HUES48 (cell line): ENCODE measurements at regions not wholly inside any gene's neighbourhood (a gene's known extent, or its start where the extent isn't known, plus 50 kb on each side); places are given as distances from the start of the nearest gene placed in this dataset.
"Not testable (repeated sequence)": the region's sequence is repeated elsewhere in the genome, so short reads cannot be mapped to it uniquely, and the experiment has no call there.

ENCODE experiments used
- H3K27ac ChIP-seq: one replicate; pipeline ENCODE4 v1.7.0; 2013; ENCODE audit warnings: low read depth, low read length, inconsistent platforms
- H3K27me3 ChIP-seq: 2 replicates; pipeline ENCODE4 v1.6.1; 2013; ENCODE audit warnings: mild to moderate bottlenecking, low read length; ENCODE audit not compliant: control insufficient read depth, insufficient read depth
- H3K36me3 ChIP-seq: 2 replicates; pipeline ENCODE4 v1.6.1; 2013; ENCODE audit warnings: low read length; ENCODE audit not compliant: control insufficient read depth, insufficient read depth
- H3K4me1 ChIP-seq: 2 replicates; pipeline ENCODE4 v1.6.1; 2013; ENCODE audit warnings: mild to moderate bottlenecking, low read length; ENCODE audit not compliant: control insufficient read depth, insufficient read depth
- H3K4me3 ChIP-seq: 2 replicates; pipeline ENCODE4 v1.5.1; 2013; ENCODE audit warnings: mild to moderate bottlenecking, low read depth, low read length
- H3K9ac ChIP-seq: 2 replicates; pipeline ENCODE4 v1.6.1; 2013; ENCODE audit warnings: mild to moderate bottlenecking, low read depth, low read length, moderate library complexity
- H3K9me3 ChIP-seq: 2 replicates; pipeline ENCODE4 v1.6.1; 2013; ENCODE audit warnings: low read length; ENCODE audit not compliant: control insufficient read depth, insufficient read depth

GRCh38 chr2:194822657-194823056 lies 834.4 kb upstream of the SLC39A10 start:
- Histone ChIP-seq H3K27ac (no peak overlapping the region), H3K36me3 (no peaks in the 10 kb centered on the region), H3K9me3 (no peaks in the 10 kb centered on the region), H3K9ac (no peak overlapping the region), H3K4me3 (no peak overlapping the region), H3K4me1 (no peaks in the 10 kb centered on the region), H3K27me3 (no peaks in the 10 kb centered on the region)

- Histone ChIP-seq H3K27ac (no peak overlapping the region), H3K27me3 (no peaks in the 10 kb centered on the region), H3K4me3 (no peak overlapping the region), H3K9me3 (no peaks in the 10 kb centered on the region), H3K36me3 (no peaks in the 10 kb centered on the region), H3K9ac (no peak overlapping the region), H3K4me1 (no peaks in the 10 kb centered on the region)
Observed at GRCh38 chr2:194822097-194822496, 834.9 kb upstream of the SLC39A10 start.

- no peak overlapping the region for H3K27ac ChIP-seq
- H3K9me3 ChIP-seq: no peaks in the 10 kb centered on the region
- H3K4me1 ChIP-seq: no peaks in the 10 kb centered on the region
- no peak overlapping the region for H3K9ac ChIP-seq
- no peak overlapping the region for H3K4me3 ChIP-seq
- H3K27me3 ChIP-seq: no peaks in the 10 kb centered on the region
- H3K36me3 ChIP-seq: no peaks in the 10 kb centered on the region
Observed at GRCh38 chr2:194819367-194819766, 837.7 kb upstream of the SLC39A10 start.

GRCh38 chr2:194815475-194815874 lies 841.6 kb upstream of the SLC39A10 start:
- Histone ChIP-seq H3K27ac (no peak overlapping the region), H3K36me3 (no peaks in the 10 kb centered on the region), H3K27me3 (no peaks in the 10 kb centered on the region), H3K4me3 (no peak overlapping the region), H3K9ac (no peak overlapping the region), H3K9me3 (no peaks in the 10 kb centered on the region), H3K4me1 (no peaks in the 10 kb centered on the region)

- no peaks in the 10 kb centered on the region; the same call in 1 of the 2 replicates for H3K9me3 ChIP-seq
- no peak overlapping the region for H3K27ac ChIP-seq
- no peaks in the 10 kb centered on the region for H3K4me1 ChIP-seq
- H3K4me3 ChIP-seq: no peak overlapping the region
- no peaks in the 10 kb centered on the region for H3K36me3 ChIP-seq
- no peak overlapping the region for H3K9ac ChIP-seq
- no peaks in the 10 kb centered on the region for H3K27me3 ChIP-seq
Observed at GRCh38 chr2:194802589-194802988, 854.4 kb upstream of the SLC39A10 start.

GRCh38 chr2:194787071-194787470 lies 870.0 kb upstream of the SLC39A10 start:
- H3K4me3 ChIP-seq, H3K9ac ChIP-seq, H3K4me1 ChIP-seq, H3K27me3 ChIP-seq, H3K9me3 ChIP-seq, H3K36me3 ChIP-seq, H3K27ac ChIP-seq: not testable (repeated sequence)

GRCh38 chr2:194771394-194771793 lies 885.6 kb upstream of the SLC39A10 start:
- not testable (repeated sequence) for H3K36me3 ChIP-seq, H3K4me3 ChIP-seq, H3K4me1 ChIP-seq, H3K27ac ChIP-seq, H3K9ac ChIP-seq, H3K27me3 ChIP-seq, H3K9me3 ChIP-seq

- no peaks in the 10 kb centered on the region for H3K9me3 ChIP-seq
- H3K27ac ChIP-seq: no peak overlapping the region
- no peaks in the 10 kb centered on the region for H3K27me3 ChIP-seq
- H3K36me3 ChIP-seq: no peaks in the 10 kb centered on the region
- no peak overlapping the region for H3K4me3 ChIP-seq
- no peaks in the 10 kb centered on the region for H3K4me1 ChIP-seq
- no peak overlapping the region for H3K9ac ChIP-seq
Observed at GRCh38 chr2:194769030-194769429, 888.0 kb upstream of the SLC39A10 start.

GRCh38 chr2:194765723-194766122 lies 891.3 kb upstream of the SLC39A10 start:
- Histone ChIP-seq H3K36me3 (no peaks in the 10 kb centered on the region), H3K9ac (no peak overlapping the region), H3K27me3 (no peaks in the 10 kb centered on the region), H3K9me3 (no peaks in the 10 kb centered on the region), H3K4me1 (no peaks in the 10 kb centered on the region), H3K4me3 (no peak overlapping the region), H3K27ac (no peak overlapping the region)

GRCh38 chr2:194750926-194751325 lies 906.1 kb upstream of the SLC39A10 start:
- Histone ChIP-seq H3K4me3 (no peak overlapping the region), H3K4me1 (no peaks in the 10 kb centered on the region), H3K9me3 (no peaks in the 10 kb centered on the region), H3K27ac (no peak overlapping the region), H3K36me3 (no peaks in the 10 kb centered on the region), H3K9ac (no peak overlapping the region), H3K27me3 (no peaks in the 10 kb centered on the region)

GRCh38 chr2:194745557-194746146 lies 911.4 kb upstream of the SLC39A10 start:
- H3K4me3 ChIP-seq: no peak overlapping the region
- no peaks in the 10 kb centered on the region for H3K27me3 ChIP-seq
- H3K9me3 ChIP-seq: no peaks in the 10 kb centered on the region
- no peak overlapping the region for H3K27ac ChIP-seq
- H3K9ac ChIP-seq: no peak overlapping the region; the same call in 1 of the 2 replicates
- H3K36me3 ChIP-seq: no peaks in the 10 kb centered on the region
- H3K4me1 ChIP-seq: no peaks in the 10 kb centered on the region

GRCh38 chr2:194742706-194743105 lies 914.3 kb upstream of the SLC39A10 start:
- Histone ChIP-seq H3K36me3 (no peaks in the 10 kb centered on the region), H3K27ac (no peak overlapping the region), H3K27me3 (no peaks in the 10 kb centered on the region)

More at GRCh38 chr2:194742706-194743105, 914.3 kb upstream of the SLC39A10 start:
- Histone ChIP-seq H3K9ac (no peak overlapping the region), H3K4me1 (no peaks in the 10 kb centered on the region), H3K4me3 (no peak overlapping the region), H3K9me3 (no peaks in the 10 kb centered on the region)
